Stimulated activated CD8-positive, alpha-beta memory T cell treated with anti-CD3 and anti-CD28 coated beads, Interleukin-7, amount 100 ng/mL, for 4 hours (primary cell): ENCODE measurements at regions not wholly inside any gene's neighbourhood (a gene's known extent, or its start where the extent isn't known, plus 50 kb on each side); places are given as distances from the start of the nearest gene placed in this dataset.
"Not testable (repeated sequence)": the region's sequence is repeated elsewhere in the genome, so short reads cannot be mapped to it uniquely, and the experiment has no call there.

Experiments used
- DNase-seq, 2 donors: peaks; one replicate each; pipeline ENCODE4 v3.0.0-alpha.2; 2020; ENCODE audit warnings: low read depth in 2 of 2

- no peak for DNase-seq
Measured at GRCh38 chr13:109331011-109331433, 455.4 kb downstream of the IRS2 start.

DNA sequence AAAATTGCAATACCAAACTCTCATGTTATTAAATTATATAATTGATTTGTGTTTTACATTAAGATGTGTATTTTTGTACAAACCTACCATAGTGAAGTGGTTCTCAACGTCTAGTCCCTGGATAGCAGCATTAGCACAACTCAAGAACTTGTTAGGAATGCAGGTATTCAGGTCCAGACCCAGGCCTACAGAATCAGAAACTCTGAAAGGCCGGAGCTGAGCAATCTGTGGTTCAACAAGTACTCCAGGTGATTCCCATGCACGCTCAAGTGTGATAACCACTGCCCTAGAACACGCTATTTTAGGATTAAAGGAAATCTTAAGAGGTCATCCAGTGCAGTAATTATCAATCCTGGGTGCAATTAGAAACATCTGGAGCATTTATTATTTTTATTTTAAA is 456.3 kb downstream of the IRS2 start:
- DNase-seq: no peak

DNA sequence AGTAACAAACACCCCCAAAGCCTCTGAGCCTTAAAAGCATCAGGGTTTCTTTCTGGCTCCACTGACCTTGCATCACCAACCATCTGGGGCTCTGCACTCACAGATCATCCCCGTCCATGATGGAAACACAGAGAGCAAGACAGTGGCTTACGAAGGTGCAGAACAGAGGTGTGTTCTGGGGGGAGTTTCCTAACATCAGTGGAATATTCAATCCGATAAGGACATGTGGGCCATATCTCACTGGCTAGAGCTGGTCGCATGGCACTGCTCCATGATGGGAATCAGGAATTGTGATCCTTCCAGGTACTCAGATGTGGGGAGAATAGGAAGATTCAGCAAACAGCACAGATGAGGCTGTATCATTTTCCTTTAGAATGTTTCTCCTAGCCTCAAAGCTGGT is 457.2 kb downstream of the IRS2 start:
- no peak for DNase-seq

DNA sequence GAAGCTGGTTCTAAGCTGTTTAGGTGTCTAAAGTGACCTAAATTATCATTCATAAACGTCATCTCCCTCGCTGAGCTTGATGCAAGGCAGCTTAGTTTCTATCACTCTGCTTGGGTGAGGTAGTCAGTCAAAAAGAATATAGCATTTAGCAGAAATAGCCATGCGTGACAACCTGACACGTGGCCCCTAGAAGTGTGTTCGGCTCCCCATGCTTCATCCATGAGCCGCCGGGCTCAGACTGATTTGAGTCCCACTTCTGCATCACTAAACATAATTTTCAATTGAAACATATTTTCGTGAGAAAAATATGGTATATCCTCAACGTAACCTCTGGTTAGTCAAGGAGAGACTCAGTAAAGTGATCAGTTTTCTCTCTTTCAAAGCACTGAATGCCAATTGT is 459.8 kb downstream of the IRS2 start:
- no peak for DNase-seq

DNA sequence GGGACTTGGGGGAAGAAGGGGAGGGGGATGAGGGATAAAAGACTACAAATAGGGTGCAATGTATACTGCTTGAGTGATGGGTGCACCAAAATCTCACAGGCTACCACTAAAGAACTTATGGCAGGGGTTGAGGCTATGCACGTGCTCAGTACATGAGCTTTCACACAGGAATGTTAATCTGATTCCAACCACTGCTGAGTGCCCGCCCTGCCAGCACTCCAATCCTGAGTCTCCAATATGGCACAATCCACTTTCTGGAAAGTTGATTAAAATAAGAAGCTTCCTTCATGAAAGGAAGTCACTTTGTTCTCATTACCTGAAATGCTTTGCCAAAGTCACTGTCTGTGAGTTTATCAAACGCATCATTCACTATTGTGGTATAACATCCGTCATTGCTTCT is 463.0 kb downstream of the IRS2 start:
- DNase-seq: no peak

- DNase-seq: no peak
Measured at GRCh38 chr13:109318945-109319590, 467.3 kb downstream of the IRS2 start.

- DNase-seq: no peak
Measured at GRCh38 chr13:109315481-109315880, 470.9 kb downstream of the IRS2 start.

DNA sequence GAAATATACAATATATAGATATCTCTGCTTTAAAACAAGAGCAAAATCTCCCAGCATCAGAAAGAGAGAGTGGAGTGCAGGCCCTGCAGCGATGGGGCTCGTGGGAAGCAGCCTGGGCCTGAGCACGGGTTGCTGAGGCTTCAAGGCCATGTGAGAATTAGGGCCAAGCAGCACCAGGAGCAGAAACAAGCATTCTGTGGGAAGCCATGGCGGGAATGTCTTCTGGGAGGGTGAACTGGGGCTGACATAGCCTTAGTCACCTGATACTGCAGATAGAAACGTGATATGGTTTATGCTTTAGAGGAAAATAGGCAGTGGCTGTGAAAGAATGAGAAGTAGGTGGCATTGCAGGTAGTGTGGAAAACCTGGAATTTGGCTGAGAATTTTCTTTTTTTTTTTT is 472.3 kb downstream of the IRS2 start:
- no peak for DNase-seq

DNA sequence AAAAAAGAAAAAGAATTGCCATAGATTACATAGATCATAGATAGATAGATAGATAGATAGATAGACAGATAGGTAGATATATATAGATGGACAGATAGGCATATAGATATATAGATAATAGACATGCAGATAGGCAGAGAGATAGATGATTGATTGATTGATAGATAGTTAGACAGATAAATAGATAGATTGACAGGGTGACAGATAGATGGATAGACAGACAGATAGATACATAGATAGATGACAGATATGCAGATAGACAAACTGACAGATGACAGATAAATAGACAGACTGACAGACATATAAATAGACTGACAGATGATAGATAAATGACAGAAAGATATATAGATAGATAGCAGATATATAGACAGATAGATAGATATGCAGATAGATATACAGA is 474.0 kb downstream of the IRS2 start:
- no peak for DNase-seq

DNA sequence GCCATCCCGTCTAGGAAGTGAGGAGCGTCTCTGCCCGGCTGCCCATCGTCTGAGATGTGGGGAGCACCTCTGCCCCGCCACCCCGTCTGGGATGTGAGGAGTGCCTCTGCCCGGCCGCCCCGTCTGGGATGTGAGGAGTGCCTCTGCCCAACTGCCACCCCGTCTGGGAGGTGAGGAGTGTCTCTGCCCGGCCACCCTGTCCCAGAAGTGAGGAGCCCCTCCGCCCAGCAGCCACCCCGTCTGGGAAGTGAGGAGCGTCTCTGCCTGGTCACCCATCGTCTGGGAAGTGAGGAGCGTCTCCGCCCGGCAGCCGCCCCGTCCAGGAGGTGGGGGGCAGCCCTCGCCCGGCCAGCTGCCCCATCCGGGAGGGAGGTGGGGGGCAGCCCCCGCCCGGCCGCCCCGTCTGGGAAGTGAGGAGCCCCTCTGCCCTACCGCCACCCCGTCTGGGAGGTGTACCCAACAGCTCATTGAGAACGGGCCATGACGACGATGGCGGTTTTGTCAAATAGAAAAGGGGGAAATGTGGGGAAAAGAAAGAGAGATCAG is 474.9 kb downstream of the IRS2 start:
- DNase-seq: not testable (repeated sequence)

DNA sequence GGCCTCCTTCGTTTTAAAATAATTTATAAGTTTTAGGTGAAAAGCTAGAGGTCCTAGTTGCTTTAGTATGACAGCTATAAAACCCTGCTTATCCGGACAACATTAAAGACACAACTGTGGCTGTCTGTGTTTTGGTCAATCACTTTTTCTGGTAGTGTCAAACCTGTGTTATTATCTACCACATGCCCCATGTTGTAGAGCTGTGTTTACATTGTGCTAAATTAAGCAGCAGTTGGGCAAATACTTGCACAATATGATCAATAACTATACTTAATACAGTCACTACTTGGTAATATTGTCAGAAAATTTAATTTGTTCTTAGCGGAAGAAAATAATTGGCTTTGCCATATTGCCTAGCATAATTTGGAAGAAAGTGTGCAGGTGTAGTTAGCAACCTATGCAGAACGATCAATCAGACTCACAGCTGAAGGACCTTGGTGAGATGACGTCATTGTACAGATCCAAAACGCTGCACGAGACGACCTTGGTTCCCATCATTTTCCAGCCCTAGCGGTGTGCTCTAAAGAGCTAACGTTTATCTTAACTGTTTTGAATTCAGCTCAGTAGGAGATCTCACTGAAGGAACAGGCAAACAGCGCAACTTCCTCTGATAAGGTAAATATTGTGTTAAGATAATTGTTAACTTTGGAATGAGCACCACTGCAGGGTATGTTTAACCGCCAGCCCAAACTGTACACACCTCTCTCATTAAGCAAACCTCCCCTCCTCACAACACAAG is 476.6 kb downstream of the IRS2 start:
- DNase-seq: no peak

DNA sequence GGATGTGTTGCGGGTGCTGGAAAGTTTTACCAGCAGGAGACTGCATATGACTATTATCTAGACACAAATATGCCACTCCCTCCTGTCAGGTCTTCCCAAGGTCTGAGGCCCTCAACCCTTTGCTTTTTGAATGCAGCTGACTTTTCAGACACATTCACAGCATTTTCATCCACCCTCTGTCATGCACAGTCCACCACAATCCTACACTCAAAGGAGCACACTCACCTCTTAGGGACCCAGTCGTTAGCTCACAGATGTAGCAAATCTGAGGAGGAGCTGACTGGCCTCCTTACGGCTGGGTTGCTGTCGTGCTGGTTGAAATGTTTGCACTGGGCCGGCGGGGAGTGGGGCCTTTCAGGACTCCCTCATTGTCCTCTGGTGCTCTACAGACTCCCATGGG is 479.4 kb downstream of the IRS2 start:
- DNase-seq: no peak

DNA sequence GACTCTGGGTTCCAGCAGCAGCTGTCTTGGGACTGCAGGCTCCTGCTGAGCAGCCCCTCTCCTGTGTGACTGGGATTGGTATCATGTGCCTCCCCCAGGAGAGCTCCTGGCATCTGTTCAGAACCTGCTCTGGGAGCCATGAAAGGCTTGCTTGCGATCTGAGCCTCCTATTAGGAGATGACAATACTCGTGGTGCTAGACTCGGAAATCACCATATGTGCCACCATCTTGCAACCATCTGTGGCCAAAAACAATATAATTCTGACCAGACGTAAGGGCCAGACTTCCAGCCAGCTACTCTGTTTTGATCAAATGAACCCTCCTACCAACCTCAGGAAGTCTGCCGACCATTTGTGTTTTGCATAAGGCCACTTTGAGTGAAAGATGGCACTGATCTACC is 484.7 kb downstream of the IRS2 start:
- DNase-seq: no peak

DNA sequence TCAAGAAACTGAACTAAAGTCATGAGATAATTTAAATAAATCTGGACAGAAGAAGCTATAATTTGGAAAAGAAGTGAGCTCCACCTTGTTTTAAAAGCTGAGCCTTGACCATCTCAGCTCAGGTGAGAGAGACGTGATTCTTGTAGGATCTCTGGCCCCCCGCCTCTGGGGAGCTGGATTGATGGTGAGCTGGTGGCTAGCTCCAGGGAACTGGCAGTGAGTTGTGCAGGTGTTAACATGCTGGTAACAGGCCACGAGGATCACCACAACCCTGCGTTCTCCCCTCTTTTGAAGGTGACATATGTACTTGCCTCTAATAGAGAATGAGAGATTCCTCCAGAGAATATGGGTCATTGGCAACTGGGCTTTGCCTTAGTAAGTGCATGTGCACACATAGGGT is 485.1 kb downstream of the IRS2 start:
- no peak for DNase-seq

GRCh38 chr13:109297628-109298027 is 488.8 kb downstream of the IRS2 start:
- DNase-seq: no peak

- no peak for DNase-seq
Measured at GRCh38 chr13:109293166-109293565, 493.2 kb downstream of the IRS2 start.

DNA sequence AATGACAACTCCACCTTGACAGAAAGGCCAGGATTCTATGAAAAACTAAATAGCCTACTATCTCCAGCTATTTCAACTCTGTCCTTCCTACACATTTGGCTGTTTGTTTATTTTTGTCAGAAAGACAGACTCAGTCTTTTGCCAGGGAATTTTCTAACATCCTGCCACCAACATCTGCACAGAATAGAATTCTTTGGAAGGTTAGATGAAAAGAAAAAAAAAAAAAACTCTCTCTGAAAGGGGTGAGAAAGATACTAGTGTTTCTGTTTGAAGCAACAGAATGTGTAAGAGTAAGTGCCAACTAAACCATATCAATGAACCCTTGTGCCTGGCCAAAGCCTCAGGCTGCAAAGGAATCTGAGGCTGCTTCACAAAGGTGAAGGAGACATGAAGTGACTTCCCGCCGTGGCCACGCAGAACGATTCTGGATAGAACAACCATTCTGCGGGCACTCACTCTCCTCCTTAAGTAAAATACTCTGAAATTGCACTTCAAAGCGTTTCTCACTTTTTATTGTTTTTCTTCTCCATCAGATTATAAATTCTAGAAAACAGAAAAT is 498.2 kb downstream of the IRS2 start:
- no peak for DNase-seq

GRCh38 chr13:109287553-109287952 is 498.8 kb downstream of the IRS2 start:
- no peak for DNase-seq

GRCh38 chr13:109285586-109285985 is 500.8 kb downstream of the IRS2 start:
- no peak for DNase-seq

GRCh38 chr13:109281903-109282635 is 504.3 kb downstream of the IRS2 start:
- DNase-seq: no peak

- DNase-seq: no peak
Measured at GRCh38 chr13:109281017-109281902, 505.1 kb downstream of the IRS2 start.
